Stimulated activated CD8-positive, alpha-beta memory T cell treated with anti-CD3 and anti-CD28 coated beads, Interleukin-12 subunit alpha, Interleukin-12 subunit beta, amount 100 ng/mL, for 24 hours (primary cell): ENCODE measurements at regions not wholly inside any gene's neighbourhood (a gene's known extent, or its start where the extent isn't known, plus 50 kb on each side); places are given as distances from the start of the nearest gene placed in this dataset.
"Not testable (repeated sequence)": the region's sequence is repeated elsewhere in the genome, so short reads cannot be mapped to it uniquely, and the experiment has no call there.

Source experiments
- DNase-seq: peaks from one replicate; pipeline ENCODE4 v3.0.0-alpha.2; 2020; ENCODE audit errors: extremely low read depth

- DNase-seq: peak; percentile 63
Measured at GRCh38 chr11:16605894-16606783, 132.3 kb upstream of the C11orf58 start.

GRCh38 chr11:16605389-16605893 lies 133.0 kb upstream of the C11orf58 start:
- DNase-seq: no peak

GRCh38 chr11:16604794-16605388 lies 133.6 kb upstream of the C11orf58 start:
- no peak for DNase-seq

GRCh38 chr11:16603890-16604793 lies 134.3 kb upstream of the C11orf58 start:
- no peak for DNase-seq

- no peak for DNase-seq
Measured at GRCh38 chr11:16603245-16603644, 135.2 kb upstream of the C11orf58 start.

DNA sequence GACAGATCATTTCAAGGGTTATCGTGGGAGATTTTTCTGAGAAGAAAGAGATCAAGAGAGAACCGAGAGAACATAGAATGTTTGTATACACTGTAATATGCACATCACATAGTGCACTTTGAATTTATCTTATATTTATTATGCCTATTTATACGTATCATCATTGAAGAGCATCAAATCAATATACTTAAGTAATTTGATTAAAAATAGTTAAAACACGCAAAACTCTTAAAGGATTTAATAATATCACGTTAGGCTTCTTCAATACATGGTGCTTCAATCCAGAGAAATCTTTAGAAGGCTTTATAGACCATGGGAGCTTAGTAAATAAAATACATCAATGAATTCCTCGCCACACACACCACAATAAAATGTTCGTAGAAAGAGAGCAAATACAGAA lies 139.5 kb upstream of the C11orf58 start:
- DNase-seq: no peak

DNA sequence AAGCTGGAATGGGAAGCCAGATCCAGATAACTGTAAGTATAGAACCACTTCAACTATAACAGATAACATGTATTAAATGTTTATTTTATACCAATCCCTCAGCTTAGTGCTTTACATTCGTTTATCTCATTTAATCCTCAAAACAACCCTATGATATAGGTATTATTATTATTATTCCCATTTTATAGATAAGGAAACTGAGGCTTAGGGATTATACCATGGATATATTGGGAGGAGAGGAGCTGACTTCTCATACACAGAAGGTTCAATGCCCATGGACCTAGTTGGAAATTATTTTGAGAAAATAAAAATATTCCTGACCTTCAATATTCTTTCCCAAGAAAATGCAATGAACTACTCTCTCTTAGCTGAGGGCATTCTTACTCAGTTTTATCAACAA lies 140.4 kb upstream of the C11orf58 start:
- no peak for DNase-seq

- DNase-seq: no peak
Measured at GRCh38 chr11:16596231-16596630, 142.2 kb upstream of the C11orf58 start.

- DNase-seq: no peak
Measured at GRCh38 chr11:16591157-16591556, 147.3 kb upstream of the C11orf58 start.

GRCh38 chr11:16587670-16588069 lies 150.8 kb upstream of the C11orf58 start:
- DNase-seq: no peak

DNA sequence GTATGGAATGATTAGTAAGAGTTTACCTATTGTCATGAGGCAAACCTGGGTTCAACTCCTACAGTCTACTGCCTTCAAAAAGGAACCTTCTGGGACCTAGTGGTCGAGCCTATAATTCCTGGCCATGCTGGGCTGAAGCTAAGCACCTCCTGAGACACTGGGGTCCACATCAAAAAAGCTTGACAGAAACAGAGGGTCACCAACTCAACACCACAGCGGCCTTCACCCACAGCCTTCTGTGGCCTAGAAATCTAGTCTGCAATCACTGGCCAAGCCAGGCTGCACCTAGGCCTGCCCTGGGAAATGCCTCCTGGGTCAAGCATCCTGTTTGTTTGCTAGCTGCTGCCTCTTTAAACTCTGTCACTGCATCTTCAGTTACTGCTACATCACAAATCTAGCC lies 153.9 kb upstream of the C11orf58 start:
- DNase-seq: no peak

- DNase-seq: not testable (repeated sequence)
Measured at GRCh38 chr11:16581078-16581477, 157.4 kb upstream of the C11orf58 start.

GRCh38 chr11:16577490-16577889 lies 161.0 kb upstream of the C11orf58 start:
- DNase-seq: no peak

- DNase-seq: not testable (repeated sequence)
Measured at GRCh38 chr11:16574889-16575288, 163.6 kb upstream of the C11orf58 start.

DNA sequence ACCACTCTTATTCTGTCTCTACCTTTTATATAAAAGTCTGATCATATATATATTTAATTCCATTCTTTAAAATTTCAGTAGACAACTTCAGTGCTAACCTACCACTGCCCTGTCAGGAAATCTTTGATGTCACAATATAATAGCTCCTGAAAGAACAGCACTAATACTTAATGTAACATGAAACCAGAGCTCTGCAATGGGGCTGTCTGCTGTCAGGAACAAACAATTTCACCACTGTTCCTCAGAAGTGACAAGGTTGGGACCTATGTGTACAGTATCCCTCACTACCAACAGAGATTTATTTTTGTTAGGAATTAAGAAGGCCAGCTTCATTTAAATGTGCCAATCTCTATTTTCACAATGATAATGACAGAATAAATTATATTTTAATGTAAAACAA lies 165.5 kb upstream of the C11orf58 start:
- no peak for DNase-seq

DNA sequence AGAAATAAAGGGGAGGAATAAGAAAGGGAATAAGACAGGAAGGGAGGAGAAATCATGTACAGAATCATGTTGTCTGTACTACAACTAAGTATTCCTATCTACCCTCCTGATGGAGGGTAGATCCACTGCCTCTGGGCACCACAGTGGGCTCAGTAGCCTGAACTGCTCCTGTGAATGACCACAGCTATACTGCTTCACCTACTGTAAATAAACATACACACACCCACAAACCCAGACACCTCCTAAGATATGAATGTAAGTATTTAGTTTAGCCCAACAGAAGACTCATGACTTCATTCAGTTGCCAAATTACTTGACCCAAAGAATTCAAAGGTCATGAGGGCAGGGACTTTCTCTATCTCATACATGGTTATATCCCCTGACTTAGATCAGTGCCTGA lies 177.3 kb upstream of the C11orf58 start:
- no peak for DNase-seq

GRCh38 chr11:16558494-16558893 lies 180.0 kb upstream of the C11orf58 start:
- DNase-seq: no peak

GRCh38 chr11:16555956-16556355 lies 182.5 kb upstream of the C11orf58 start:
- no peak for DNase-seq

DNA sequence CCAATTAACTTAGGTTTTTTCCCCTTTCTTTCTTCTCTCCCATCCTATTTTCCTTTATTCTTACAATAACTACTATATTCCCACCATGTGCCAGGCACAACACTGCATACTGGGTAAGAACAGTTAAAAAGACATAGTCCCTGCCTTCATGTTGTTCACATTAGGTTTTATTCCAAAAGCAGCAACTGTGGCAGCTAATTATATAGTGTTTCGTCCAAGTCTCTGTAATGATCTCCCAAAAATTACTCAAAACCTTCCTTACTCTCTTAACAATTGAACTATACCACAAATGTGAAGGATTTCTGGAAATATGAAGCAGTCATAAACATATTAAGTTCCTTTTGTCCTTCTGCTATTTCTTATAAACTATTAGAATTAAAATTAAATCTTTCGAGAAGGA lies 184.1 kb upstream of the C11orf58 start:
- DNase-seq: no peak

- no peak for DNase-seq
Measured at GRCh38 chr11:16547879-16548278, 190.6 kb upstream of the C11orf58 start.

- no peak for DNase-seq
Measured at GRCh38 chr11:16543642-16544041, 187.3 kb upstream of the SOX6 start.

DNA sequence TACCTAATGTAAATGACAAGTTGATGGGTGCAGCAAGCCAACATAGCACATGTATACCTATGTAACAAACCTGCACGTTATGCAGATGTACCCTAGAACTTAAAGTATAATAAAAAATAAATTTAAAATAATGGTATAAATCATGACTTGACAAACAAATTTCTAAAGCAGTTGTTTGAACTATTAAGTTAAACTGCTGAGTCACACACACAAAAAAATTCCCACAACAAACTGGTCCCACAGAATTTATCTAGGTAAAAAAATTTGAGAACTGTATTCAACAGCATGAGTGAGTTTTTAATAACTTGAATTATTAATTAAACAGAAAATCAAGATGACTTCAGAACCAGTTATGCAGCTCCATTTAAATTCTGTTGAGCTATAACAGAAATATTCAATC lies 186.0 kb upstream of the SOX6 start:
- no peak for DNase-seq
